Loucy (cell line): ENCODE measurements at regions not wholly inside any gene's neighbourhood (a gene's known extent, or its start where the extent isn't known, plus 50 kb on each side); places are given as distances from the start of the nearest gene placed in this dataset.

Experiments
- CTCF ChIP-seq: fragments of 200-600 bp; sonication (generic); conservative IDR thresholded peaks from 2 replicates; pipeline ENCODE4 v1.5.1; 2014; ENCODE audit warnings: mild to moderate bottlenecking, antibody characterized with exemption, low read length
- EZH2phosphoT487 ChIP-seq: fragments of 200-600 bp; IDR thresholded peaks from 2 replicates; pipeline ENCODE4 v1.6.1; 2018; ENCODE audit warnings: antibody characterized with exemption, mild to moderate bottlenecking, moderate library complexity, borderline replicate concordance

- TF ChIP-seq CTCF (no peak), EZH2phosphoT487 (no peak)
Observed at GRCh38 chr2:201542291-201542690, 90.8 kb downstream of the STRADB start.
